CD4-positive, alpha-beta T cell (primary cell): ENCODE measurements at regions not wholly inside any gene's neighbourhood (a gene's known extent, or its start where the extent isn't known, plus 50 kb on each side); places are given as distances from the start of the nearest gene placed in this dataset.

Source experiments
- ATAC-seq: fragments of 200-7000 bp; cut with Tn5 transposase; one replicate; pipeline ENCODE4 v1.10.0; 2022; ENCODE audit warnings: mild to moderate bottlenecking; ENCODE audit not compliant: poor library complexity
- CTCF ChIA-PET: fragments of 350-600 bp; sonication (Branson Sonifier 250); formaldehyde crosslinking; loops from one replicate; lab custom pipeline; 2021; ENCODE audit warnings: antibody characterized with exemption, inconsistent platforms; lab: Charles Lee
- POLR2A ChIA-PET: fragments of 350-600 bp; sonication (Branson Sonifier 250); formaldehyde crosslinking; loops from one replicate; lab custom pipeline; 2021; ENCODE audit warnings: antibody characterized with exemption, inconsistent platforms; lab: Charles Lee
- DNase-seq, 14 experiments: peaks; one replicate each; pipeline ENCODE4 v3.0.0-alpha.2; 2013 to 2020; ENCODE audit warnings: mixed read lengths in 2 of 14
- H3K27ac ChIP-seq, 2 donors: one replicate each; pipeline versions ENCODE4 v1.5.1 to v1.7.0; 2013; ENCODE audit warnings: low read length in 2 of 2, low read depth in 1 of 2, mild to moderate bottlenecking in 1 of 2
- H3K27me3 ChIP-seq, 2 experiments: 1 replicate in 1 of 2; 2 replicates in 1 of 2; pipeline versions ENCODE4 v1.6.1 to v1.7.0; 2013; ENCODE audit warnings: low read length in 2 of 2, control low read depth in 1 of 2, mild to moderate bottlenecking in 1 of 2, moderate library complexity in 1 of 2; ENCODE audit not compliant: insufficient read depth in 2 of 2, control insufficient read depth in 1 of 2
- H3K36me3 ChIP-seq: one replicate; pipeline ENCODE4 v1.6.1; 2013; ENCODE audit warnings: low read length, control low read depth; ENCODE audit not compliant: insufficient read depth
- H3K4me1 ChIP-seq: one replicate; pipeline ENCODE4 v1.6.1; 2013; ENCODE audit warnings: low read length, control low read depth; ENCODE audit not compliant: insufficient read depth
- H3K4me3 ChIP-seq: one replicate; pipeline ENCODE4 v1.5.1; 2013; ENCODE audit warnings: mild to moderate bottlenecking, low read length, moderate library complexity
- H3K9me3 ChIP-seq, 2 experiments: 1 replicate in 1 of 2; 2 replicates in 1 of 2; pipeline versions ENCODE4 v1.6.1 to v1.7.0; 2013; ENCODE audit warnings: low read length in 2 of 2, mild to moderate bottlenecking in 2 of 2, control low read depth in 1 of 2, moderate library complexity in 1 of 2; ENCODE audit not compliant: control insufficient read depth in 1 of 2, insufficient read depth in 1 of 2
- H3K27ac Mint-ChIP-seq: one replicate; pipeline ENCODE4 v1.8.0; 2020; ENCODE audit warnings: mixed read lengths
- H3K27me3 Mint-ChIP-seq: one replicate; pipeline ENCODE4 v1.8.0; 2021; ENCODE audit warnings: mixed read lengths
- H3K36me3 Mint-ChIP-seq: one replicate; pipeline ENCODE4 v1.8.0; 2021; ENCODE audit warnings: low read depth, mixed read lengths
- H3K4me1 Mint-ChIP-seq: one replicate; pipeline ENCODE4 v1.8.0; 2021; ENCODE audit warnings: low read depth, mixed read lengths
- H3K4me3 Mint-ChIP-seq: one replicate; pipeline ENCODE4 v1.8.0; 2020; ENCODE audit warnings: mild to moderate bottlenecking, mixed read lengths
- H3K9me3 Mint-ChIP-seq: one replicate; pipeline ENCODE4 v1.8.0; 2020; ENCODE audit warnings: mixed read lengths
- CTCF ChIP-seq: fragments of 200-600 bp; IDR thresholded peaks from one replicate; pipeline ENCODE4 v1.8.0; 2022; ENCODE audit warnings: antibody characterized with exemption, mild to moderate bottlenecking
- intact Hi-C, 2 experiments: fragments of 100-400 bp; cut with DNase I in 1 of 2; cut with micrococcal nuclease in 1 of 2; formaldehyde crosslinking; loops; one replicate each; pipeline versions ENCODE4 v1.15.1 to v1.9.0; 2023 to 2025; cut with DNase I, micrococcal nuclease

DNA sequence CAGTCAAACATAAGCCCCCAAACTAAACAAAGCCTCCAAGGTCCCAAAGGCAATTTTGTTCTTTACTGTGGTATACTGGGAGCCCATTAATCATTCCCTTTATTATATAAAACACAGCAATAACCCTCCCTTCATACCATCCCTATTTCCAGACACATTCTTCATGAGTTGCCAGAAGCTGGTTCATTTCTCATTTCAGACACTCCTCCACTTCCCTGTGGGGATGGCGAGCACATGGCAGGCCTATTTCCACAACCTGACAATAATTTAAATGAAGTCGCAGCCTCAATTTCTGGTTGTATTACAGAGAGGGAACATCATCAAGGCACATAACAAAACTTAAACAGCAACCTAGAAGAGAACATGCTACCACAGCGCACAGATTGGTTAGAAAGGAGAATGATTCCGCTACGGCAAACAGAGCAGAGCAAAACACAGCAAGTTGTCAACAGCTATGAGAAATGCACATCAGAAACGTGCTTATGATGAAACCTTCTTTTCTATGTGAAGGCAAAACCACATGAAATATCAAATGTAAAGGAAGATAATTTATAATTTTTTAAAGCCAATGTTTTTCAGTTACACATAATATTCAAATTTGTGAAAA lies 63.3 kb upstream of the ARHGEF3 start:
- H3K4me1 Mint-ChIP-seq = peaks cover 80% of the 10 kb centered on the region
- no peaks in the 10 kb centered on the region for H3K36me3 Mint-ChIP-seq
- H3K27me3 Mint-ChIP-seq = no peaks in the 10 kb centered on the region
- H3K9me3 Mint-ChIP-seq = no peaks in the 10 kb centered on the region
- no peak for TF ChIP-seq CTCF
- H3K4me3 Mint-ChIP-seq = no peak overlapping the region
- ChIA-PET POLR2A (interaction anchor here (1.2 to 2.5 kb wide), 3 partner anchors 13 to 52 kb away, joined by 3 to 7 read pairs (median 4); no protein-coding TSS in a partner anchor), CTCF (interaction anchor here (0.6 kb wide), 1 partner anchor 168 kb away, joined by 3 read pairs; no protein-coding TSS in a partner anchor)
- H3K4me1 ChIP-seq = peaks cover 32% of the 10 kb centered on the region
- DNase-seq (peak in 1 of 14 experiments; percentile 21), ATAC-seq (peak; percentile 64)
- intact Hi-C loops = loop anchor here in 1 of 2 experiments (10.0 kb wide), 1 partner anchor 50 kb away; no protein-coding TSS in a partner anchor
- H3K27ac ChIP-seq = peak overlapping the region in 1 of 2 donors; percentile 38
- peak overlapping the region; percentile 57 for H3K27ac Mint-ChIP-seq
- no peaks in the 10 kb centered on the region for H3K9me3 ChIP-seq
- no peaks in the 10 kb centered on the region for H3K36me3 ChIP-seq
- no peak overlapping the region for H3K4me3 ChIP-seq
- no peaks in the 10 kb centered on the region for H3K27me3 ChIP-seq

DNA sequence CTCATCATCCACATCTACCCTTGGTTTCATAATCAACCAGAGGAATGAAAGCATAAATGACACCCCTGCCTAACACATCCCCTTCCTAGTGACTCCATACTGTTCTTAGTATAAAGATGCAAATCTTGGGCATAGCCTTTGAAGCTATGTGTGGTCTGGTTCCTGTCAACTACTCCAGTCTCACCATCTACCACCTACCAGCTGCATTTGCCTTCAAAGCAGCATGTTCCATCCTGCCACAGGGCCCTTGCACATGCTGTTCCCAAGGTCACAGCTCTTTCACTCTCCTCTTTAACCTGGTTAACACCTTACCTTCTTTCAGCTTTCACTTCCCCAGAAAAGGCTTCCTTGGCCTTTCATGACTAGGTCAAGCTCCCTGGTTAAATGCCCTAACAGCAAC lies 62.3 kb upstream of the ARHGEF3 start:
- intact Hi-C loops = loop anchor here in 1 of 2 experiments (10.0 kb wide), 1 partner anchor 49 kb away; no protein-coding TSS in a partner anchor
- H3K9me3 ChIP-seq = no peaks in the 10 kb centered on the region
- peak overlapping the region; percentile 71 for H3K27ac Mint-ChIP-seq
- ChIA-PET CTCF (interaction anchor here (0.6 to 1.2 kb wide), 2 partner anchors 64 to 1476 kb away, joined by 3 to 4 read pairs; no protein-coding TSS in a partner anchor), POLR2A (interaction anchor here (1.2 to 2.5 kb wide), 3 partner anchors 14 to 53 kb away, joined by 3 to 7 read pairs (median 4); no protein-coding TSS in a partner anchor)
- H3K4me3 Mint-ChIP-seq = peak overlapping the region; percentile 23
- H3K4me1 ChIP-seq = peaks cover 36% of the 10 kb centered on the region
- H3K27ac ChIP-seq = no peak overlapping the region
- DNase-seq = no peak
- ATAC-seq = no peak
- no peak for TF ChIP-seq CTCF
- H3K27me3 ChIP-seq = no peaks in the 10 kb centered on the region
- no peaks in the 10 kb centered on the region for H3K36me3 ChIP-seq
- H3K9me3 Mint-ChIP-seq = no peaks in the 10 kb centered on the region
- no peak overlapping the region for H3K4me3 ChIP-seq
- no peaks in the 10 kb centered on the region for H3K27me3 Mint-ChIP-seq
- H3K4me1 Mint-ChIP-seq = peaks cover 75% of the 10 kb centered on the region
- H3K36me3 Mint-ChIP-seq = no peaks in the 10 kb centered on the region

DNA sequence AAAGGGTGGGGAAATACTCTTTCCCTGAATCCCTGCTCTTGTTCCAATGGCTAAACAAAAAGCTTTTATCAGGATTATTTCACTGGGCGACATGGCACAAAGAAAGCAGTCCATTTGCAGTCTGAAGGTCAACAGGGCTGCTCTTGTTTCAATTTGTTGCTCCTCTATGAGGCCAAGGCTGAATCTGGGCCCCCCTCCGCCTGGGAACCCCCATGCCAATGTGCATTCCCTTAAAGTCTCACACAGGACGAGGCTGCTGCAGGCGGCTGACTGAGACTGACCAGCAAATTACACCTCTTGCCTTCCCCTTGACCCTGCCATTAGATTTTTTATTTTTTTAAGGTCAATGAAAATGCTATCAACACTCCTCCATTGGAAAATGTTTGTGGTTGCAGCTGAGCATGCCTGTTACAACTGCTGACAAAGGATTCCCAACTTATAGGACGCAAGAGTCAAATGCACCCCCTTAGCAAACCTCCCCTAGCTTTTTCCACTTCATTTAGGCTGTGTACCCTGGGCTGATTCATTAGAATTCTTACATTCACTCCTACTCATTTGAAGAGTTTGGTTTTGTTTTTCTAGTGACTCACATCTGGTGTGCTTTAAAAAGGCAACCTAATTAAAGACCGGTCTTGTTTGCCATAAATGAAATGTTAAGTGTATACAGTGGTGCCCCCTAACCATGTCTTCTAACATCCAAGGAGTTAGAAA lies 60.8 kb upstream of the ARHGEF3 start:
- Mint-ChIP-seq H3K36me3 (no peaks in the 10 kb centered on the region), H3K27me3 (no peaks in the 10 kb centered on the region), H3K4me3 (no peak overlapping the region), H3K9me3 (no peaks in the 10 kb centered on the region), H3K27ac (peak overlapping the region; percentile 71), H3K4me1 (peaks cover 78% of the 10 kb centered on the region)
- H3K9me3 ChIP-seq = no peaks in the 10 kb centered on the region
- peaks cover 46% of the 10 kb centered on the region for H3K4me1 ChIP-seq
- H3K4me3 ChIP-seq = no peak overlapping the region
- CTCF ChIA-PET = no interaction called here
- no peaks in the 10 kb centered on the region for H3K36me3 ChIP-seq
- intact Hi-C loops = loop anchor here in 1 of 2 experiments (10.0 kb wide), 1 partner anchor 48 kb away; no protein-coding TSS in a partner anchor
- ATAC-seq (peak; percentile 29), DNase-seq (no peak)
- no peak overlapping the region for H3K27ac ChIP-seq
- POLR2A ChIA-PET = interaction anchor here (0.6 to 1.0 kb wide), 2 partner anchors 16 to 24 kb away, joined by 3 read pairs; no protein-coding TSS in a partner anchor
- no peaks in the 10 kb centered on the region for H3K27me3 ChIP-seq
- no peak for TF ChIP-seq CTCF
